Right ventricle myocardium inferior (tissue), 1 donor: ENCODE measurements at regions not wholly inside any gene's neighbourhood (a gene's known extent, or its start where the extent isn't known, plus 50 kb on each side); places are given as distances from the start of the nearest gene placed in this dataset.

ENCODE experiments used
- ATAC-seq: fragments of 200-7000 bp; cut with Tn5 transposase; one replicate; pipeline ENCODE4 v1.9.1; 2020; ENCODE audit warnings: mild to moderate bottlenecking, moderate library complexity
- DNase-seq: peaks from one replicate; pipeline ENCODE4 v3.0.0; 2021; ENCODE audit errors: missing footprints
- intact Hi-C: fragments of 100-400 bp; cut with DNase I; formaldehyde crosslinking; loops from one replicate; pipeline ENCODE4 v1.11.0; 2022
- donor health status: DM: no; HTN: yes; CAD: no; lungs with severe emphysema.

GRCh38 chr5:152801886-152802285 is 396.8 kb upstream of the NMUR2 start:
- ATAC-seq (no peak), DNase-seq (no peak)
- intact Hi-C loops: no loop called here

GRCh38 chr5:152804179-152804578 is 399.1 kb upstream of the NMUR2 start:
- ATAC-seq: no peak
- no peak for DNase-seq
- intact Hi-C loops: no loop called here

DNA sequence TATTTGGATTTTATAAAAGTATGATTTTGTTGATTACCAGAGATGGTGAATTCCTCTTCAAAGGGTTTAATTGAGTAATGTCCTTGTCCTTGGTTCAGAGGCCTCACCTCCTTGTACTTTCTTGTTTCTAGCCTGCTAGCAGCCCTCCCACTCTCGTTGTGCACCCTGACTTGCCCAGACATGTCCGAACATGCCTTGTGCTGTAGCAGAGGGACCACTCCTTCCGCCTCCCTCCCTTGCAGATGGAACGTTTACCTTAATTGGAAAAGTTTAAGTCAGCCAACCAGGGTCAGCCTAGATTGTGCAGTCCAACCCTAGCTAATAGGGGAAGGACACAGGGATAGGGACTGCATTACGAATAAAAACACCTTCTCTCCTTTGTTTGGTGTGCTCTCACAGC is 406.9 kb upstream of the NMUR2 start:
- DNase-seq (no peak), ATAC-seq (no peak)
- intact Hi-C loops: no loop called here

GRCh38 chr5:152813526-152813925 is 408.4 kb upstream of the NMUR2 start:
- DNase-seq (no peak), ATAC-seq (no peak)
- intact Hi-C loops: no loop called here

- DNase-seq: no peak
- intact Hi-C loops: no loop called here
- ATAC-seq: no peak
Measured at GRCh38 chr5:152819891-152820290, 414.8 kb upstream of the NMUR2 start.

GRCh38 chr5:152824316-152824715 is 419.2 kb upstream of the NMUR2 start:
- intact Hi-C loops: no loop called here

GRCh38 chr5:152838241-152838786 is 433.2 kb upstream of the NMUR2 start:
- intact Hi-C loops: no loop called here
- ATAC-seq (peak; percentile 34), DNase-seq (no peak)

More at GRCh38 chr5:152824316-152824715, 419.2 kb upstream of the NMUR2 start:
- no peak for DNase-seq
- ATAC-seq: no peak

DNA sequence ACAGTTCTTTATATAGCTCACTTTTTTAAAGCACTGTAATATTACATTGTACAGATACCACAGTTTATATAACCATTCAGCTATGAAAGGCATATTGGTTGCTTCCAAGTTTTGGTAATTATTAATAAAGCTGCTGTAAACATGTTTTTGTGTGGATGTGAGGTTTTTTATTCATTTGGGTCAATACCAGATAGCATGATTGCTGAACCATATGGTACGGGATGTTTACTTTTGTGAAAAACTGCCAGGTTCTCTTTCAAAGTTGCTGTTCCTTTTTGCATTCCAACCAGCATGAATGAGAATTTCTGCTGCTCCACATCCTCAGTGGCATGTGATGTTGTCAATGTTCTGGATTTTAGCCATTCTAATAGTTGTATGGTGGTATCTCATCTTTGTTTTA is 439.6 kb upstream of the NMUR2 start:
- no peak for ATAC-seq
- no peak for DNase-seq
- intact Hi-C loops: no loop called here

DNA sequence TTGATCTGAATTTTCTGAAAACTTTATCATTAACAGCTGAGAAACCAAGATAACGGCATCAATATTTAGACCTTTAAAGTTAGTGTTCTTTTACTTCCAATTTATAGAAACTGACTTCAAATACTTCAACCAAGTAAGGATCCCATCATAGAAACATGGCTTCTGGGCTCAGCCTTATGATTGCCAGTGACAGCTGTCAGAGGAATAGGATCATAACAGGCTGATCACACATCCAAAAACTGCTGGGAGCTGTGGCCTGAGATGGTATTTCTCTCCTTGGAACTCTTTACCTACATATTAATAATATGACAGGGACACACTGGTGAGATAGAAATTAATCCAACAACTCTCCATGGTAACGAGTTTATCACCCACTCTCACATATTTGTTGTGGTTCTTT is 448.3 kb upstream of the NMUR2 start:
- DNase-seq (no peak), ATAC-seq (no peak)
- intact Hi-C loops: no loop called here

- DNase-seq (no peak), ATAC-seq (no peak)
- intact Hi-C loops: no loop called here
Measured at GRCh38 chr5:152855441-152855840, 450.4 kb upstream of the NMUR2 start.

- DNase-seq (no peak), ATAC-seq (no peak)
- intact Hi-C loops: no loop called here
Measured at GRCh38 chr5:152861231-152861630, 456.2 kb upstream of the NMUR2 start.

- no peak for DNase-seq
- intact Hi-C loops: no loop called here
- no peak for ATAC-seq
Measured at GRCh38 chr5:152864447-152864846, 459.4 kb upstream of the NMUR2 start.

GRCh38 chr5:152864991-152865390 is 459.9 kb upstream of the NMUR2 start:
- intact Hi-C loops: no loop called here
- ATAC-seq: no peak
- DNase-seq: no peak

DNA sequence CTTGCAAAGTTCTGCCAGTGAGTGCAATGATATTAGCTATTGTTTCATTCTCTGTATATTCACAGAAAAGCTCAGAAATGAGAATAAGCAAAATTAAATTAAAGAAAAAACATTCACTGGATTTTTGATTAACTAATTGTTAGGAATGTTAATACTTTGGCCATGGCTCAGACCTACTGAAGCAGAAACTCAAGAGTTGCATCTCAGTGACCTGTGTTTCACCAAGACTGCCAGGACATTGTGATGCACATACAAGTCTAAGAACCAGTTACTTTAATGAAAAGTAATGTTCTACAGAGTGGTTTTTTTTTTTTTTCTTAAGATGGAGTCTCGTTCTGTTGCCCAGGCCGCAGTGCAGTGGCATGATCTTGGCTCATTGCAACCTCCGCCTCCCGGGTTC is 464.9 kb upstream of the NMUR2 start:
- intact Hi-C loops: no loop called here
- ATAC-seq: no peak
- no peak for DNase-seq

DNA sequence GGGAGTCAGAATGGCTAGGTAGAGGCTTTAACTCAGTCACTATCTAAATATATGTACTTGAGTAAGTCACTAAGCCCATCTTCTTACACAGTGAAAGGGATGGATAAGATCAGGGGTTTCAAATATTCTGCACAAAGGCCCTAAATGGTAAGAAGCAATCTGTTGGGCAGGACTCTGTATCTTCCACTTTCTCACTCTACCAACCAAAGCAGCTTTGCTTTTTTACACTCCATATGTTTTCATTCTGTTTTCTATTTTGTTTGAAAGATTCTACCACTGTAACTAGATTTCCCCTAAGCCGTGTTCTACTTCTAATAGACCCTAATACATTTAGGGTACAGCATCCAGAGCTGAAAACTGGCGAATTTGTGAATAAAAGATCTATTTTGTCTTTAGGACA is 477.5 kb upstream of the NMUR2 start:
- no peak for DNase-seq
- ATAC-seq: no peak
- intact Hi-C loops: no loop called here

DNA sequence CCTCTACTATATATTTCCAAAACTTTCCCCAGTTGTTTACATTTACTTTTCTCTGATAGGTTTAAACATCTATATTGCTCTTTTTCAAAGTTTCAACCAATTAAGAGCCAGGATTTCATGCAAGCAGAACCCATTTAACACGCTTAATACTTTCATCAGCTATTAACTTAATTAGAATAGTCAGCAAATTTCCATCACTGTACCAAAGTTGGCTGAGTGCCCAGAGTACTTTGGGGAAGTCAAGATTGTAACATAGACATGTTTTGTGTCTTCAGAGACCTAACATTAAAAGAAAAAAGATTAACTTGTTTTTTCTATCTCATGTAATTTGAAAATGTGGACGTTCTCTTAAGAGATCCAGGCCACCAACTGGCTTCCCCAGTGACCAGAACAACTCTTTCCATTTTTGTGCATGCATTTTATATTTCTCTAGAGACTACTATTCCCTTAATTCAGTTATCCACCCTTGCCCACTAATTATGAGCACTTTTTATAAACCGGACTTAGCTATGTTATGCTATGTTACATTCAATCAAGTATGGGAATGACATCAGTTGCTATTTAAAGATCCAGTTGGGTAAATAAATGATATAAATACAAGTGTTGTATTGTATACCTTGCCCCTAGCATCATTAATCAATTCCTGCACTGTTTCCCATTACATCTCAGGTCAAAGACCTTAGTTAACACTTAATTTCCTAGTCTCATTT is 478.1 kb upstream of the NMUR2 start:
- DNase-seq (no peak), ATAC-seq (no peak)
- intact Hi-C loops: no loop called here

DNA sequence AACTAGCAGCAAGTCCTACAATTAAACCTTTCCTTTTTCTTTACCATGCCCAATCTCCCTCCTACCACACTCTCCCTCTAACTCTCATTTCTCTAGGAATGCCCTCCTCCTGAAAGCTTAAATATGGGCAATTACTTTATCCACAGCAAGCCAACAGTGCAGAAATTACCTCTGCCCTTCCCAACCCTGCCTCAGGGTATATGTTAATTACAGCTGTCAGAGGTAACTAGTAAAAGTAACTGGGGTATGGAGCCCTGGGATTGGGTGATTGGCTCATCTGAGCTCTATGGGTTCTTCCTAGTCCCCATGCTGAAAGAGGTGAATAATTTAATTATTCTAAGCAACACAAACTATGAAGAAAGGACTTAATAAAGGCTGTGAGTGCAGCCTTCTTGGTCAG is 478.9 kb upstream of the NMUR2 start:
- no peak for DNase-seq
- no peak for ATAC-seq
- intact Hi-C loops: no loop called here

DNA sequence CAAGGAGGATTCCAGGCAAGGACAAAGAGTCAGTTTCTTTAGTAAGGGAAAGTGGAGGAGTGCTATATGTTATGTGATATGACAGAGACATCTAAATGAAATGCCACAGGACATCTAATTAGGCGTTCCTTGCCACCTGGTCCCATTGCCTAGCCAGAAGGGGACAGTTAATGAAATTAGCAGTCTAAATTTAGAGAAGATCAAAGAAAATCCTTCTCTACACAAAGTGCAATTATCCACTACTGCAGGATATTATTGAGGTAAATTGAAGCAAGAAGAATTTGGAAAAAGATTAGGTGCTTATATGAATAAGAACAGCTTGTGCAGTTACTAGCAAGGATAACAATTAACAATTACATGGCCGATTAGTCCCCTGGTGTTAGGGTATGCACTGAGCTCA is 495.3 kb upstream of the NMUR2 start:
- DNase-seq (no peak), ATAC-seq (no peak)
- intact Hi-C loops: no loop called here

DNA sequence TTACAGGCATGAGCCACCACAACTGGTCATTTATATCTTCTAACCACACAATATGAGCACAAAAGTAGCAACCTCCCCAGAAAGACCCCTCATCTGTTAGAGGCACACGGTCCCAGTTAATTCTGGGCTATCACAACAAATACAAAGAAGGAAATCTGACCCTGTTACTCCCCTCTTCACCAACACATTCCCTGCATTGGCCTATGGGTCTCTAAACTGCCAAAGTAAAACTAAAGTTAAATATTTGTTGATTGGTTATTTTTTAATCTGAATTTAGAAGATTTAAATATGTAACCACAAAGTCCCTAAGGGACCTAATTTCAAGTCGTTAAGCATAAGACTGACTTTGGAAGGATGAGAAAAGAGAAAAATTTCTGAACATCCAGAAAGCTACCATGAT is 496.7 kb upstream of the NMUR2 start:
- DNase-seq: no peak

DNA sequence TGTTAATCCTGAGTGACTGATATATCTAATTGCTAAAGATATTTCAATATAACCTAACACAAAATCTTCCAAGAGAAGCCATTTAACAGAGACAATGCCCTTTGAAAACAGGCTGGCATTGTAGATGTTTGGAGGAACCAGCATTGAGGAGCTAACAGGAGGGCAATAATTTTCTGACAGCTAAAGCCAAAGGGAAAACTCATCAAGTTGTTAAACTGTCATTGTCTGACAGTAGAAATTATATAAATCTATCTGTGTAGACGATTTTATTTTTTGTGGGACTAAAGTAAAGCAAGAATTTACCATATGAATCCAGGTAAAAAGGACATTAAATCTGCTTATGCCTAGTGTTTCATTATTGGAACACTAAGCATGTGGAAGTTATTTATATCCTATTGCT is 500.2 kb upstream of the NMUR2 start:
- intact Hi-C loops: no loop called here
- ATAC-seq: no peak
- DNase-seq: no peak

More for the DNA sequence above, 496.7 kb upstream of the NMUR2 start:
- intact Hi-C loops: no loop called here
- no peak for ATAC-seq
